ENCODE measurements at regions not wholly inside any gene's neighbourhood (a gene's known extent, or its start where the extent isn't known, plus 50 kb on each side); places are given as distances from the start of the nearest gene placed in this dataset.
"Not testable (repeated sequence)": the region's sequence is repeated elsewhere in the genome, so short reads cannot be mapped to it uniquely, and the experiment has no call there.

DNA sequence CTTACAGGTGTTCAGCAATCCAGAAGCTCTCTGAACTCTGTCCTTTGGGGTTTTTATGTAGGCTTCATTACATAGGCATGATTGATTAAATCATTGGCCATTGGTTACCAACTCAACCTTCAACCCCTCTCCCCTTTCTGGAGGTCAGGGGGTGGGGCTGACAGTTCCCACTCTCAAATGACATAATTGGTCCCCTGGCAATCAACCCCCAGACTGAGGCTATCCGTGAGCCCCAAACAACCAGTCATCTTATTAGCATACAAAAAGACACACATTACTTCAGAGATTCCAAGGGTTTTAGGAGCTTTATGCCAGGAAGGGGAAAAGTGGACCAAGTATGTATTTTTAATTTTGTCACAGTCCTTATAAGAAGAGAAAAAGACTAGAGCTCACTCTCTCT lies 92.1 kb downstream of the ZNF467 start:
- H3K9ac ChIP-seq (ENCODE audit: low read depth in 2 of 2, low read length in 2 of 2) = no peak overlapping the region
- H3K36me3 ChIP-seq = no peaks in the 10 kb centered on the region
- no peaks in the 10 kb centered on the region for H3K27me3 ChIP-seq
- H3K4me3 ChIP-seq = no peak overlapping the region
- TF ChIP-seq, protein P1, sequence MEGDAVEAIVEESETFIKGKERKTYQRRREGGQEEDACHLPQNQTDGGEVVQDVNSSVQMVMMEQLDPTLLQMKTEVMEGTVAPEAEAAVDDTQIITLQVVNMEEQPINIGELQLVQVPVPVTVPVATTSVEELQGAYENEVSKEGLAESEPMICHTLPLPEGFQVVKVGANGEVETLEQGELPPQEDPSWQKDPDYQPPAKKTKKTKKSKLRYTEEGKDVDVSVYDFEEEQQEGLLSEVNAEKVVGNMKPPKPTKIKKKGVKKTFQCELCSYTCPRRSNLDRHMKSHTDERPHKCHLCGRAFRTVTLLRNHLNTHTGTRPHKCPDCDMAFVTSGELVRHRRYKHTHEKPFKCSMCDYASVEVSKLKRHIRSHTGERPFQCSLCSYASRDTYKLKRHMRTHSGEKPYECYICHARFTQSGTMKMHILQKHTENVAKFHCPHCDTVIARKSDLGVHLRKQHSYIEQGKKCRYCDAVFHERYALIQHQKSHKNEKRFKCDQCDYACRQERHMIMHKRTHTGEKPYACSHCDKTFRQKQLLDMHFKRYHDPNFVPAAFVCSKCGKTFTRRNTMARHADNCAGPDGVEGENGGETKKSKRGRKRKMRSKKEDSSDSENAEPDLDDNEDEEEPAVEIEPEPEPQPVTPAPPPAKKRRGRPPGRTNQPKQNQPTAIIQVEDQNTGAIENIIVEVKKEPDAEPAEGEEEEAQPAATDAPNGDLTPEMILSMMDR (IDR thresholded peaks at IDR 0.05) = no peak
- H3K27ac ChIP-seq = no peak overlapping the region
- no peaks in the 10 kb centered on the region for H3K9me3 ChIP-seq
- DNase-seq = no peak
- intact Hi-C loops (cut with DNase I) = no loop called here
- H3K4me1 ChIP-seq = no peaks in the 10 kb centered on the region

DNA sequence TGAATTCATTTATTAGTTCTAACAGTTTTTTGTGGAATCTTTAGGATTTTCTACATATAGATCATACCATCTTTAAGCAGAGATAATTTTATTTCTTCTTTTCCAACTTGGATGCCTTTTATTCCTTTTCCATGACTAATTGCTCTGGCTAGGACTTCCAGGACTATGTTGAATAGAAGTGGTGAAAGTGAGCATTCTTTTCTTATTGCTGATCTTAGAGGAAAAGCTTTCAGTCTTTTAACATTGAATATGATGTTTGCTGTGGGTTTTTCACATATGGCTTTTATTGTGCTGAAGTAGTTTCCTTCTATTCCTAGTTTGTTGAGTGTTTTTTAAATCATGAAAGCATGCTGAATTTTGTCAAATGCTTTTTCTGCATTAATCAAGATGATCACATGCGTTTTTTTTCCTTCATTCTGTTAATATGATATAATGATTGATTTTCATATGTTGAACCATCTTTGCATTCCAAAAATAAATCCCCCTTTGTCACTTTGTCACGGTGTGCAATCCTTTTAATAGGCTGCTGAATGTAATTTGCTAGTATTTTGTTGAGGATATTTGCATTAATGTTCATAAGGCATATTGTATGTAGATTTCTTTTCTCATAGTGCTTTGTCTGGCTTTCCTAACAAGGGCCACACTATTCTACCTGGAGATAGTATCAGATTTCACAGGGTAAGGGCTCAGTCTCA lies 92.9 kb downstream of the ZNF467 start:
- H3K9me3 ChIP-seq = no peaks in the 10 kb centered on the region
- no peaks in the 10 kb centered on the region for H3K4me1 ChIP-seq
- no peak for DNase-seq
- H3K27me3 ChIP-seq = no peaks in the 10 kb centered on the region
- no peak overlapping the region for H3K27ac ChIP-seq
- no peak overlapping the region for H3K9ac ChIP-seq (ENCODE audit: low read depth in 2 of 2, low read length in 2 of 2)
- H3K36me3 ChIP-seq = no peaks in the 10 kb centered on the region
- TF ChIP-seq, protein P1 (IDR thresholded peaks at IDR 0.05) = no peak
- no peak overlapping the region for H3K4me3 ChIP-seq
- intact Hi-C loops (cut with DNase I) = no loop called here

DNA sequence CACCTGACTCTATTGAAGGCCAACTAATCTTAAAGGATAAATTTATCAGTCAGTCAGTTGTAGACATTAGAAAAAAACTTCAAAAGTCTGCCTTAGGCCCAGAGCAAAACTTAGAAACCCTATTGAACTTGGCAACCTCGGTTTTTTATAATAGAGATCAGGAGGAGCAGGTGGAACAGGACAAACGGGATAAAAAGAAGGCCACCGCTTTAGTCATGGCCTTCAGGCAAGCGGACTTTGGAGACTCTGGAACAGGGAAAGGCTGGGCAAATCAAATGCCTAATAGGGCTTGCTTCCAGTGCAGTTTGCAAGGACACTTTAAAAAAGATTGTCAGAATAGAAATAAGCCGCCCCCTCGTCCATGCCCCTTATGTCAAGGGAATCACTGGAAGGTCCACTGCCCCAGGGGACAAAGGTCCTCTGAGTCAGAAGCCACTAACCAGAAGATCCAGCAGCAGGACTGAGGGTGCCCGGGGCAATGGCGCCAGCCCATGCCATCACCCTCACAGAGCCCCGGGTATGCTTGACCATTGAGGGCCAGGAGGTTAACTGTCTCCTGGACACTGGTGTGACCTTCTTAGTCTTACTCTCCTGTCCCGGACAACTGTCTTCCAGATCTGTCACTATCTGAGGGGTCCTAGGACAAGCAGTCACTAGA lies 98.5 kb downstream of the ZNF467 start:
- H3K9me3 ChIP-seq; H3K4me1 ChIP-seq; H3K27me3 ChIP-seq; H3K4me3 ChIP-seq; H3K9ac ChIP-seq (ENCODE audit: low read depth in 2 of 2, low read length in 2 of 2); H3K36me3 ChIP-seq; DNase-seq; intact Hi-C loops (cut with DNase I); H3K27ac ChIP-seq: not testable (repeated sequence)

DNA sequence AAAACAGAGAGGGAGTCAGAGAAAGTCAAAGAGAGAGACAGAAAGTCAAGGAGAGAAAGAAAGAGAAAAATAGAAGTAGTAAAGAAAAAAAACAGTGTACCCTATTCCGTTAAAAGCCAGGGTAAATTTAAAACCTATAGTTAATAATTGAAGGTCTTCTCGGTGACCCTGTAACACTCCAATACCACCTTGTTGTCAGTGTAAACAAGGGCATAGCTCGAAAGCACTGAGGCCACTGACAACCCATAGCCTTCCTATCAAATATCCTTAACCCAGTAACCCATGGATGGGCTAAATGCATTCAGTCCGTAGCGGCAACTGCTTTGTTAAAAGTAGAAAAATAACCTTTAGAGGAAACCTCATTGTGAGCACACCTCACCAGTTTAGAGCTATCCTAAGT lies 100.4 kb downstream of the ZNF467 start:
- Histone ChIP-seq H3K9me3 (no peaks in the 10 kb centered on the region), H3K27me3 (no peaks in the 10 kb centered on the region), H3K36me3 (no peaks in the 10 kb centered on the region), H3K9ac (ENCODE audit: low read depth in 2 of 2, low read length in 2 of 2) (no peak overlapping the region), H3K4me1 (no peaks in the 10 kb centered on the region), H3K27ac (no peak overlapping the region), H3K4me3 (no peak overlapping the region)
- intact Hi-C loops (cut with DNase I) = no loop called here
- TF ChIP-seq, protein P1 (IDR thresholded peaks at IDR 0.05) = no peak
- no peak for DNase-seq

DNA sequence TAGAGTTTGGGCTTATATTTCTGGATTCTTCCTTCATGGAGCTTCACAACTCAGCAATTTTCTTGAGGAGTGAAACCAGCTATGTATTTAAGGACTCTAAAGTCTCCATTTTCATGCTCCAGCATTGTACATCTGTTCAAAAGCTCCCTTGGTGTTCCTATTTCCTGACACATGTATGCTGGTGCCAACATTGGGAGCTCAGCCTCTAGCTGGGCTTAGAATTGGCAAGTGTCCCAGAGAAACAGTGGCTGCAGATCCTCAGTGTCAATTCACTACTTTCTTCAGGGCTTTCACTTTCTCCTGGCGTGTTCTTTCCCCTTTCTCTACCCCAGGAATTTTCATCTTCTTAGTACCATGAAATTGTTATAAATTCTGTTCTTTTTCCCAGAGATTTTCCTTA lies 103.1 kb downstream of the ZNF467 start:
- no peaks in the 10 kb centered on the region for H3K9me3 ChIP-seq
- intact Hi-C loops (cut with DNase I) = no loop called here
- no peaks in the 10 kb centered on the region for H3K4me1 ChIP-seq
- TF ChIP-seq, protein P1 (IDR thresholded peaks at IDR 0.05) = no peak
- DNase-seq = no peak
- no peaks in the 10 kb centered on the region for H3K27me3 ChIP-seq
- no peak overlapping the region for H3K4me3 ChIP-seq
- H3K36me3 ChIP-seq = no peaks in the 10 kb centered on the region
- H3K9ac ChIP-seq (ENCODE audit: low read depth in 2 of 2, low read length in 2 of 2) = no peak overlapping the region
- H3K27ac ChIP-seq = no peak overlapping the region

DNA sequence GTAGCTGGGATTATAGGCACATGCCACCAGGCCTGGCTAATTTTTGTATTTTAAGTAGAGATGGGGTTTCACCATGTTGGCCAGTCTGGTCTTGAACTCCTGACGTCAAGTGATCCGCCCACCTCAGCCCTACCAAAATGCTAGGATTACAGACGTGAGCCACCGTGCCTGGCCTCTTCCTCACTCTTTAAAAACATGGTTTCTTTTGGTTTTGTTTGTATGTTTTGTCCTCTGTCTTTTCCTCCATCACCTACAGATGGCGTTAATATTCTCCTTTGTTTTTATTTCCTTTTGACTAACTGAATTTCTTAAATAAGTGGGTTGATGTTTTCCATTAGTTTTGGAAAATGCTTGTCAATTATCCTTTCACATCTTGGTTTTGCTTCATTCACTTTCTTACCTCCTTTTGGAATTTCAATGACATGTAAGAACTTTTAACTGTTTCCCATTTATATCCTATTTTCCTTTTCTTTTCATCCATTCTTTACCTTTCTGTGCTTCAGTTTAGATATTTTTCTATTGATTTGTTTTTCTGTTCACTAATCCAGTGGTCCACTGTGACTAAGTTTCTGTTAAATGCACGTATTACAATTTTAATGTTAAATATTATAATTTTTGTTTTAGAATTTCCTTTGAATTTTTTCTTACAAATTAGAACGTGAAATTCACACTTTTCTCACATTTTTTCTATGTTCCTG lies 104.1 kb downstream of the ZNF467 start:
- no peak overlapping the region for H3K27ac ChIP-seq
- H3K9me3 ChIP-seq = no peaks in the 10 kb centered on the region
- no peak overlapping the region for H3K9ac ChIP-seq (ENCODE audit: low read depth in 2 of 2, low read length in 2 of 2)
- TF ChIP-seq, protein P1 (IDR thresholded peaks at IDR 0.05) = no peak
- H3K36me3 ChIP-seq = no peaks in the 10 kb centered on the region
- DNase-seq = no peak
- H3K27me3 ChIP-seq = no peaks in the 10 kb centered on the region
- intact Hi-C loops (cut with DNase I) = no loop called here
- no peak overlapping the region for H3K4me3 ChIP-seq
- H3K4me1 ChIP-seq = no peaks in the 10 kb centered on the region

Measured in colonic mucosa (tissue), 4 donors.